ENCODE measurements at regions not wholly inside any gene's neighbourhood (a gene's known extent, or its start where the extent isn't known, plus 50 kb on each side); places are given as distances from the start of the nearest gene placed in this dataset.

GRCh38 chr1:235021815-235022214, 106.8 kb downstream of the TOMM20 start:
- TF ChIP-seq CTCF (IDR thresholded peaks at IDR 0.05; ENCODE audit: low read length) (no peak), EZH2 (IDR thresholded peaks at IDR 0.05; ENCODE audit: borderline replicate concordance, low read length) (no peak)
